HG03108 (cell line): ENCODE measurements at regions not wholly inside any gene's neighbourhood (a gene's known extent, or its start where the extent isn't known, plus 50 kb on each side); places are given as distances from the start of the nearest gene placed in this dataset.
"Not testable (repeated sequence)": the region's sequence is repeated elsewhere in the genome, so short reads cannot be mapped to it uniquely, and the experiment has no call there.

ENCODE experiments used
- ATAC-seq: cut with Tn5 transposase; IDR thresholded peaks from one replicate; pipeline ENCODE4 v1.9.1; 2021; ENCODE audit warnings: moderate library complexity; ENCODE audit not compliant: unreplicated experiment

GRCh38 chr20:48040491-48040890 lies 255.2 kb upstream of the SULF2 start:
- no peak for ATAC-seq

- no peak for ATAC-seq
Observed at GRCh38 chr20:48040051-48040450, 254.8 kb upstream of the SULF2 start.

GRCh38 chr20:48039514-48039913 lies 254.2 kb upstream of the SULF2 start:
- no peak for ATAC-seq

- no peak for ATAC-seq
Observed at GRCh38 chr20:48038713-48039112, 253.4 kb upstream of the SULF2 start.

- not testable (repeated sequence) for ATAC-seq
Observed at GRCh38 chr20:48037798-48038197, 252.5 kb upstream of the SULF2 start.

GRCh38 chr20:48035961-48036731 lies 250.9 kb upstream of the SULF2 start:
- ATAC-seq, result no peak

GRCh38 chr20:48034751-48035150 lies 249.5 kb upstream of the SULF2 start:
- no peak for ATAC-seq

GRCh38 chr20:48033005-48033404 lies 247.7 kb upstream of the SULF2 start:
- ATAC-seq, result not testable (repeated sequence)

- no peak for ATAC-seq
Observed at GRCh38 chr20:48031122-48031521, 245.8 kb upstream of the SULF2 start.

GRCh38 chr20:48026981-48027592 lies 241.8 kb upstream of the SULF2 start:
- no peak for ATAC-seq

- no peak for ATAC-seq
Observed at GRCh38 chr20:48025661-48026060, 240.4 kb upstream of the SULF2 start.

- no peak for ATAC-seq
Observed at GRCh38 chr20:48025051-48025515, 239.8 kb upstream of the SULF2 start.

- ATAC-seq, result no peak
Observed at GRCh38 chr20:48024539-48024938, 239.3 kb upstream of the SULF2 start.

- not testable (repeated sequence) for ATAC-seq
Observed at GRCh38 chr20:48020696-48021095, 235.4 kb upstream of the SULF2 start.

GRCh38 chr20:48019940-48020339 lies 234.7 kb upstream of the SULF2 start:
- ATAC-seq, result no peak

- no peak for ATAC-seq
Observed at GRCh38 chr20:48019496-48019895, 234.2 kb upstream of the SULF2 start.

- not testable (repeated sequence) for ATAC-seq
Observed at GRCh38 chr20:48018851-48019250, 233.6 kb upstream of the SULF2 start.

GRCh38 chr20:48017992-48018391 lies 232.7 kb upstream of the SULF2 start:
- ATAC-seq, result no peak

- no peak for ATAC-seq
Observed at GRCh38 chr20:48017509-48017908, 232.2 kb upstream of the SULF2 start.

- no peak for ATAC-seq
Observed at GRCh38 chr20:48015943-48016723, 230.9 kb upstream of the SULF2 start.

- ATAC-seq, result no peak
Observed at GRCh38 chr20:48015141-48015910, 230.0 kb upstream of the SULF2 start.
